ENCODE measurements at regions not wholly inside any gene's neighbourhood (a gene's known extent, or its start where the extent isn't known, plus 50 kb on each side); places are given as distances from the start of the nearest gene placed in this dataset.

DNA sequence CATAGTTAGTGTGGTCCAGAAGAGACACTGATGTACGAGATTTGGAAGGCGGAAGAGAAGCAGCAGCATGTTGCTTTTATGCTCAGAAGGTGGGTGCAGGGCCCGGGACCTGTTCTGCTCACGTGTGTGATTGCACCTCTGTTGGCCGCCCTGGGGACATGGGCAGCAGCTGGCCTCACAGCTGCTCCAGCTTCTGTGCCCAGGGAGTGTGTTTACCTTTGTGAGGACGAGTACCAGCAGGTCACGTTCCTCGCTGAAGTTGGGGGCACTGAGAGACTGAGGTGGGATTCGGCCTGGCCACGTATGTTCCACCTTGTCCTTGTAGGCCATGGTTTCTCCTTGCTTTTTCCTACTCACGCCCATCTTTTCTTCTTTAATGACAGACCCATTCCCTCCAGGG, 86.3 kb downstream of the PMAIP1 start (continued):
- TF ChIP-seq PHF21A (IDR thresholded peaks at IDR 0.05; ENCODE audit: borderline replicate concordance, low read depth) = no peak
- TF ChIP-seq ZNF79 (CRISPR knock-in tag; IDR thresholded peaks at IDR 0.05; ENCODE audit: low read depth) = no peak

DNA sequence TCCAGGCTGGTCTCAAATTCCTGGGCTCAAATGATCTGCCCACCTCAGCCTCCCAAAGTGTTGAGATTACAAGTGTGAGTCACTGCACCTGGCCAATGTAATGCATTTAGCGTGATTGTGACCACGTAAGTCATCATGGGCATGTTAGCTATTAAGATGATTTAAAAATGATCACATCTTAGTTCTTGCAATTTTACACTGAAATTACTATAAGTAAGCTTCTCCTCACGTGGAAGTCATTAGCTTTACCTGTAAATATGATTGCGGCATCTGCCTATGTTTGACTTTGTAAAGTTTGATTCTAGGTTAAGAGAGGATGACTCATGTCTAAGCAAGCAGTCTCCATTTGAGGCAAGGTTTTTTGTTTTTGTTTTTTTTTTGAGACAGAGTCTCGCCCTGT, 85.5 kb downstream of the PMAIP1 start:
- intact Hi-C loops (cut with micrococcal nuclease) = loop anchor here (5.0 kb wide), 2 partner anchors 148 to 1517 kb away; no protein-coding TSS in a partner anchor
- POLR2A ChIA-PET = no interaction called here

More for the DNA sequence above, 85.5 kb downstream of the PMAIP1 start:
- Histone ChIP-seq H3K9me1 (ENCODE audit: control insufficient read depth, insufficient read depth, low read length) (no peaks in the 10 kb centered on the region), H3K27ac (ENCODE audit: extremely low read depth, low read depth, low read length) (no peak overlapping the region), H3K4me1 (replicated peaks in 1 of 2; ENCODE audit: control insufficient read depth in 2 of 2, insufficient read depth in 2 of 2, low read length in 2 of 2) (no peaks in the 10 kb centered on the region), H3K4me2 (ENCODE audit: insufficient read depth, low read length) (no peak overlapping the region), H3K4me3 (no peak overlapping the region), H3K27me3 (ENCODE audit: control insufficient read depth in 2 of 2, insufficient read depth in 2 of 2, low read length in 2 of 2) (no peaks in the 10 kb centered on the region), H3K9me3 (replicated peaks; ENCODE audit: control insufficient read depth, insufficient read depth, low read depth, low read length) (no peaks in the 10 kb centered on the region), H3K36me3 (ENCODE audit: control insufficient read depth, insufficient read depth, low read length) (no peaks in the 10 kb centered on the region), H4K20me1 (replicated peaks; ENCODE audit: control insufficient read depth, insufficient read depth, low read length) (no peaks in the 10 kb centered on the region), H3K9ac (ENCODE audit: insufficient read depth in 1 of 2, low read depth in 2 of 2, low read length in 2 of 2) (no peak overlapping the region), H3K79me2 (ENCODE audit: control insufficient read depth, insufficient read depth, low read length) (no peaks in the 10 kb centered on the region), H2AFZ (ENCODE audit: low read depth, low read length) (no peak overlapping the region)
- WGBS (ENCODE audit: insufficient coverage, low coverage, missing lambda C conversion rate) = 27% methylated on average over 5 of the region's 5 CpGs
- BruUV-seq (replicated peaks) = no TSS peak
- ATAC-seq = no peak
- CTCF ChIA-PET (ENCODE audit: low intra/inter-chr PET ratio) = no interaction called here
- in situ Hi-C loops (cut with MboI) = no loop called here
- no peak for FAIRE-seq
- TF ChIP-seq, protein P1, sequence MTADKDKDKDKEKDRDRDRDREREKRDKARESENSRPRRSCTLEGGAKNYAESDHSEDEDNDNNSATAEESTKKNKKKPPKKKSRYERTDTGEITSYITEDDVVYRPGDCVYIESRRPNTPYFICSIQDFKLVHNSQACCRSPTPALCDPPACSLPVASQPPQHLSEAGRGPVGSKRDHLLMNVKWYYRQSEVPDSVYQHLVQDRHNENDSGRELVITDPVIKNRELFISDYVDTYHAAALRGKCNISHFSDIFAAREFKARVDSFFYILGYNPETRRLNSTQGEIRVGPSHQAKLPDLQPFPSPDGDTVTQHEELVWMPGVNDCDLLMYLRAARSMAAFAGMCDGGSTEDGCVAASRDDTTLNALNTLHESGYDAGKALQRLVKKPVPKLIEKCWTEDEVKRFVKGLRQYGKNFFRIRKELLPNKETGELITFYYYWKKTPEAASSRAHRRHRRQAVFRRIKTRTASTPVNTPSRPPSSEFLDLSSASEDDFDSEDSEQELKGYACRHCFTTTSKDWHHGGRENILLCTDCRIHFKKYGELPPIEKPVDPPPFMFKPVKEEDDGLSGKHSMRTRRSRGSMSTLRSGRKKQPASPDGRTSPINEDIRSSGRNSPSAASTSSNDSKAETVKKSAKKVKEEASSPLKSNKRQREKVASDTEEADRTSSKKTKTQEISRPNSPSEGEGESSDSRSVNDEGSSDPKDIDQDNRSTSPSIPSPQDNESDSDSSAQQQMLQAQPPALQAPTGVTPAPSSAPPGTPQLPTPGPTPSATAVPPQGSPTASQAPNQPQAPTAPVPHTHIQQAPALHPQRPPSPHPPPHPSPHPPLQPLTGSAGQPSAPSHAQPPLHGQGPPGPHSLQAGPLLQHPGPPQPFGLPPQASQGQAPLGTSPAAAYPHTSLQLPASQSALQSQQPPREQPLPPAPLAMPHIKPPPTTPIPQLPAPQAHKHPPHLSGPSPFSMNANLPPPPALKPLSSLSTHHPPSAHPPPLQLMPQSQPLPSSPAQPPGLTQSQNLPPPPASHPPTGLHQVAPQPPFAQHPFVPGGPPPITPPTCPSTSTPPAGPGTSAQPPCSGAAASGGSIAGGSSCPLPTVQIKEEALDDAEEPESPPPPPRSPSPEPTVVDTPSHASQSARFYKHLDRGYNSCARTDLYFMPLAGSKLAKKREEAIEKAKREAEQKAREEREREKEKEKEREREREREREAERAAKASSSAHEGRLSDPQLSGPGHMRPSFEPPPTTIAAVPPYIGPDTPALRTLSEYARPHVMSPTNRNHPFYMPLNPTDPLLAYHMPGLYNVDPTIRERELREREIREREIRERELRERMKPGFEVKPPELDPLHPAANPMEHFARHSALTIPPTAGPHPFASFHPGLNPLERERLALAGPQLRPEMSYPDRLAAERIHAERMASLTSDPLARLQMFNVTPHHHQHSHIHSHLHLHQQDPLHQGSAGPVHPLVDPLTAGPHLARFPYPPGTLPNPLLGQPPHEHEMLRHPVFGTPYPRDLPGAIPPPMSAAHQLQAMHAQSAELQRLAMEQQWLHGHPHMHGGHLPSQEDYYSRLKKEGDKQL (CRISPR knock-in tag; IDR thresholded peaks at IDR 0.05; ENCODE audit: borderline replicate concordance) = no peak
- TF ChIP-seq ZNF274 (IDR thresholded peaks at IDR 0.05; ENCODE audit: borderline replicate concordance, low read depth, low read length) = no peak
- no peak for TF ChIP-seq RAD51 (IDR thresholded peaks at IDR 0.05; ENCODE audit: borderline replicate concordance, low read depth)
- TF ChIP-seq ZNF239 (CRISPR knock-in tag; IDR thresholded peaks at IDR 0.05) = no peak
- TF ChIP-seq, protein P2, sequence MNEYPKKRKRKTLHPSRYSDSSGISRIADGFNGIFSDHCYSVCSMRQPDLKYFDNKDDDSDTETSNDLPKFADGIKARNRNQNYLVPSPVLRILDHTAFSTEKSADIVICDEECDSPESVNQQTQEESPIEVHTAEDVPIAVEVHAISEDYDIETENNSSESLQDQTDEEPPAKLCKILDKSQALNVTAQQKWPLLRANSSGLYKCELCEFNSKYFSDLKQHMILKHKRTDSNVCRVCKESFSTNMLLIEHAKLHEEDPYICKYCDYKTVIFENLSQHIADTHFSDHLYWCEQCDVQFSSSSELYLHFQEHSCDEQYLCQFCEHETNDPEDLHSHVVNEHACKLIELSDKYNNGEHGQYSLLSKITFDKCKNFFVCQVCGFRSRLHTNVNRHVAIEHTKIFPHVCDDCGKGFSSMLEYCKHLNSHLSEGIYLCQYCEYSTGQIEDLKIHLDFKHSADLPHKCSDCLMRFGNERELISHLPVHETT (CRISPR knock-in tag; conservative IDR thresholded peaks at IDR 0.05 in 1 of 2, IDR thresholded peaks at IDR 0.05 in 1 of 2) = no peak
- no peak for DNase-seq (ENCODE audit: extremely low read depth in 1 of 4, low spot score in 3 of 4)

Measured in K562 (cell line).